Choroid plexus epithelial cell (primary cell): ENCODE measurements at regions not wholly inside any gene's neighbourhood (a gene's known extent, or its start where the extent isn't known, plus 50 kb on each side); places are given as distances from the start of the nearest gene placed in this dataset.

Experiments used
- DNase-seq: peaks from one replicate; pipeline ENCODE4 v3.0.0-alpha.2; 2010; ENCODE audit warnings: low read depth
- H3K4me3 ChIP-seq: 2 replicates; pipeline ENCODE4 v1.5.1; 2011; ENCODE audit warnings: low read depth, mild to moderate bottlenecking, control low read depth, low read length, moderate library complexity
- CTCF ChIP-seq: conservative IDR thresholded peaks from 2 replicates; pipeline ENCODE4 v1.5.1; 2011; ENCODE audit warnings: low read depth, mild to moderate bottlenecking, control low read depth, inconsistent platforms, low read length, moderate library complexity

- H3K4me3 ChIP-seq, result no peak overlapping the region
- DNase-seq, result no peak
- no peak for TF ChIP-seq CTCF
These were observed 1105.7 kb downstream of the NSUN3 start for GRCh38 chr3:95168526-95168925.

- TF ChIP-seq CTCF, result no peak
- DNase-seq, result no peak
- no peak overlapping the region for H3K4me3 ChIP-seq
These were observed 1109.5 kb downstream of the NSUN3 start for GRCh38 chr3:95172164-95172943.

- TF ChIP-seq CTCF, result no peak
- no peak overlapping the region for H3K4me3 ChIP-seq
- no peak for DNase-seq
These were observed 1114.2 kb downstream of the NSUN3 start for GRCh38 chr3:95177096-95177495.

GRCh38 chr3:95184038-95184437 lies 1121.2 kb downstream of the NSUN3 start:
- no peak for TF ChIP-seq CTCF
- H3K4me3 ChIP-seq, result no peak overlapping the region
- no peak for DNase-seq

- no peak for DNase-seq
- TF ChIP-seq CTCF, result no peak
- H3K4me3 ChIP-seq, result no peak overlapping the region
These were observed 1126.5 kb downstream of the NSUN3 start for GRCh38 chr3:95189348-95189747.

GRCh38 chr3:95197661-95198060 lies 1134.8 kb downstream of the NSUN3 start:
- H3K4me3 ChIP-seq, result no peak overlapping the region
- no peak for DNase-seq
- no peak for TF ChIP-seq CTCF

GRCh38 chr3:95200384-95200783 lies 1137.5 kb downstream of the NSUN3 start:
- TF ChIP-seq CTCF, result no peak
- DNase-seq, result no peak
- H3K4me3 ChIP-seq, result no peak overlapping the region
